PC-9 (cell line): ENCODE measurements at regions not wholly inside any gene's neighbourhood (a gene's known extent, or its start where the extent isn't known, plus 50 kb on each side); places are given as distances from the start of the nearest gene placed in this dataset.

Source experiments
- EZH2 ChIP-seq: fragments of 200-600 bp; sonication (generic); IDR thresholded peaks from 2 replicates; pipeline ENCODE4 v1.8.0; 2017; ENCODE audit warnings: antibody characterized with exemption, low read depth
- TF ChIP-seq, protein P1 (sequence below): fragments of 200-600 bp; sonication (generic); conservative IDR thresholded peaks from 2 replicates; pipeline ENCODE4 v1.6.1; 2017; ENCODE audit warnings: mixed run types, antibody characterized with exemption, mild to moderate bottlenecking, moderate library complexity

DNA sequence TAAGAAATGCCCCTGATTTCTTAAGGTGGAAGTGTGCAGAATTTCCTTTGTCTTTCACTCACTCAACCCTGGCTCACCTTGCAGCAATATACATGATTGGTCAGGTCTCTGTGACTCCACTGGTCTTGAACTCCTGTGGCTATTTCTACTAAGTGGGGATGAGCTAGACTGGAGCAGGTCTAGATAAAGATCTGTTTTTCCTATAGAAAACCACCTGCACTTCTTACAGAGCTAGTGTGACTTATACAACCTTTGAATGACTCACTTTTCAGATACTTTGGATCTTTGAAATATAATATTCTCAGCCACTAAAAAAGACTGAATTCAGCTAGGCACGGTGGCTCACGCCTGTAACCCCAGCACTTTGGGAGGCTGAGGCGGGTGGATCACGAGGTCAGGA is 98.5 kb upstream of the KCTD1 start:
- TF ChIP-seq, protein P1, sequence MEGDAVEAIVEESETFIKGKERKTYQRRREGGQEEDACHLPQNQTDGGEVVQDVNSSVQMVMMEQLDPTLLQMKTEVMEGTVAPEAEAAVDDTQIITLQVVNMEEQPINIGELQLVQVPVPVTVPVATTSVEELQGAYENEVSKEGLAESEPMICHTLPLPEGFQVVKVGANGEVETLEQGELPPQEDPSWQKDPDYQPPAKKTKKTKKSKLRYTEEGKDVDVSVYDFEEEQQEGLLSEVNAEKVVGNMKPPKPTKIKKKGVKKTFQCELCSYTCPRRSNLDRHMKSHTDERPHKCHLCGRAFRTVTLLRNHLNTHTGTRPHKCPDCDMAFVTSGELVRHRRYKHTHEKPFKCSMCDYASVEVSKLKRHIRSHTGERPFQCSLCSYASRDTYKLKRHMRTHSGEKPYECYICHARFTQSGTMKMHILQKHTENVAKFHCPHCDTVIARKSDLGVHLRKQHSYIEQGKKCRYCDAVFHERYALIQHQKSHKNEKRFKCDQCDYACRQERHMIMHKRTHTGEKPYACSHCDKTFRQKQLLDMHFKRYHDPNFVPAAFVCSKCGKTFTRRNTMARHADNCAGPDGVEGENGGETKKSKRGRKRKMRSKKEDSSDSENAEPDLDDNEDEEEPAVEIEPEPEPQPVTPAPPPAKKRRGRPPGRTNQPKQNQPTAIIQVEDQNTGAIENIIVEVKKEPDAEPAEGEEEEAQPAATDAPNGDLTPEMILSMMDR, result no peak
- TF ChIP-seq EZH2, result no peak
